ENCODE measurements at regions not wholly inside any gene's neighbourhood (a gene's known extent, or its start where the extent isn't known, plus 50 kb on each side); places are given as distances from the start of the nearest gene placed in this dataset.
"Not testable (repeated sequence)": the region's sequence is repeated elsewhere in the genome, so short reads cannot be mapped to it uniquely, and the experiment has no call there.

DNA sequence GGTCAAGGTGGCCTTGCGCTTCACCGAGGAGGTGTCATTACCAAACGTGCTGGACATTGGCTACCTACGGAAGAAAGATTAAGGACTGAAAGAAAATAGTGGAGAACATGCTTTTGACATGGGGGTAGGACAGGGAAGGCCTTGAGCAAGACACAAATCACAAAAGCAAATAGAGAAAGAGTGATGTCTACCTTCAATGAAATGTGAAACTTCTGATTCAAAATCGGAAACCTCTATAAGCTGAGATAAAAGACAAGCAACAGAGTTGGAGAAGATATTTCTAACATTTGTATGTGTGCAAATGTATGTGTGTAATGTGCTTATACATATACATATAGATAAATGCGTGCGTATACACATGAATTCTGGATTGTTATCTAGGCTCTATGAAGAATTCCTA, 89.5 kb upstream of the PLGLB2 start:
- TF ChIP-seq, protein P1, sequence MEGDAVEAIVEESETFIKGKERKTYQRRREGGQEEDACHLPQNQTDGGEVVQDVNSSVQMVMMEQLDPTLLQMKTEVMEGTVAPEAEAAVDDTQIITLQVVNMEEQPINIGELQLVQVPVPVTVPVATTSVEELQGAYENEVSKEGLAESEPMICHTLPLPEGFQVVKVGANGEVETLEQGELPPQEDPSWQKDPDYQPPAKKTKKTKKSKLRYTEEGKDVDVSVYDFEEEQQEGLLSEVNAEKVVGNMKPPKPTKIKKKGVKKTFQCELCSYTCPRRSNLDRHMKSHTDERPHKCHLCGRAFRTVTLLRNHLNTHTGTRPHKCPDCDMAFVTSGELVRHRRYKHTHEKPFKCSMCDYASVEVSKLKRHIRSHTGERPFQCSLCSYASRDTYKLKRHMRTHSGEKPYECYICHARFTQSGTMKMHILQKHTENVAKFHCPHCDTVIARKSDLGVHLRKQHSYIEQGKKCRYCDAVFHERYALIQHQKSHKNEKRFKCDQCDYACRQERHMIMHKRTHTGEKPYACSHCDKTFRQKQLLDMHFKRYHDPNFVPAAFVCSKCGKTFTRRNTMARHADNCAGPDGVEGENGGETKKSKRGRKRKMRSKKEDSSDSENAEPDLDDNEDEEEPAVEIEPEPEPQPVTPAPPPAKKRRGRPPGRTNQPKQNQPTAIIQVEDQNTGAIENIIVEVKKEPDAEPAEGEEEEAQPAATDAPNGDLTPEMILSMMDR (IDR thresholded peaks at IDR 0.05; ENCODE audit: low read length) = not testable (repeated sequence)
- not testable (repeated sequence) for TF ChIP-seq EZH2 (IDR thresholded peaks at IDR 0.05; ENCODE audit: borderline replicate concordance, low read length)
